OCI-LY7 (cell line): ENCODE measurements at regions not wholly inside any gene's neighbourhood (a gene's known extent, or its start where the extent isn't known, plus 50 kb on each side); places are given as distances from the start of the nearest gene placed in this dataset.

Experiments
- BruUV-seq: library from RNA; stranded (reverse); fragments of 400-500 nt; replicated peaks from 2 replicates; lab custom pipeline; 2021; lab: Mats Ljungman, UMichigan
- CTCF ChIA-PET: fragments of 300-600 bp; sonication (Branson Sonifier 250); formaldehyde crosslinking; loops from one replicate; lab custom pipeline; 2022; ENCODE audit warnings: antibody characterized with exemption; ENCODE audit not compliant: unreplicated experiment; lab: Charles Lee
- POLR2A ChIA-PET: fragments of 300-600 bp; sonication (Branson Sonifier 250); formaldehyde crosslinking; loops from one replicate; lab custom pipeline; 2022; ENCODE audit warnings: antibody characterized with exemption; lab: Charles Lee
- DNase-seq: peaks from one replicate; pipeline ENCODE4 v3.0.0-alpha.2; 2015; ENCODE audit warnings: low spot score
- H2AFZ ChIP-seq: fragments of 200-600 bp; sonication (generic), shearing (Covaris generic); 2 replicates; pipeline ENCODE4 v1.6.1; 2014; ENCODE audit warnings: mild to moderate bottlenecking, antibody characterized with exemption, low read length, moderate library complexity
- H3K27ac ChIP-seq: fragments of 200-600 bp; sonication (generic); 2 replicates; pipeline ENCODE4 v1.5.1; 2014; ENCODE audit warnings: mixed run types, low read depth, mild to moderate bottlenecking, moderate library complexity, low read length, inconsistent platforms; ENCODE audit not compliant: poor library complexity, severe bottlenecking
- H3K36me3 ChIP-seq: fragments of 200-600 bp; sonication (generic); 2 replicates; pipeline ENCODE4 v1.6.1; 2014; ENCODE audit warnings: mild to moderate bottlenecking, antibody characterized with exemption, low read length, moderate library complexity, mixed read lengths; ENCODE audit not compliant: insufficient read depth
- H3K4me1 ChIP-seq: fragments of 200-600 bp; sonication (generic); 2 replicates; pipeline ENCODE4 v1.5.1; 2014; ENCODE audit warnings: mild to moderate bottlenecking, low read length; ENCODE audit not compliant: insufficient read depth, poor library complexity, severe bottlenecking
- H3K4me2 ChIP-seq: fragments of 200-600 bp; sonication (generic); 2 replicates; pipeline ENCODE4 v1.6.1; 2014; ENCODE audit warnings: mild to moderate bottlenecking, low read length
- H3K4me3 ChIP-seq: fragments of 200-600 bp; sonication (generic); 2 replicates; pipeline ENCODE4 v1.5.1; 2014; ENCODE audit warnings: mild to moderate bottlenecking, low read depth, low read length; ENCODE audit not compliant: poor library complexity, severe bottlenecking
- H3K79me2 ChIP-seq: fragments of 200-600 bp; sonication (generic); 2 replicates; pipeline ENCODE4 v1.6.1; 2016; ENCODE audit warnings: low read depth, mild to moderate bottlenecking, low read length, moderate library complexity, mixed read lengths; ENCODE audit not compliant: insufficient read depth
- H3K9me2 ChIP-seq: fragments of 200-600 bp; sonication (generic); 2 replicates; pipeline ENCODE4 v1.6.1; 2016; ENCODE audit warnings: mild to moderate bottlenecking, low read length, mixed read lengths; ENCODE audit not compliant: insufficient read depth
- H3K9me3 ChIP-seq: fragments of 200-600 bp; sonication (generic); 2 replicates; pipeline ENCODE4 v1.6.1; 2014; ENCODE audit warnings: mild to moderate bottlenecking, mixed run types, low read length, mixed read lengths
- H4K20me1 ChIP-seq: fragments of 200-600 bp; sonication (generic); 2 replicates; pipeline ENCODE4 v1.6.1; 2014; ENCODE audit warnings: mild to moderate bottlenecking, antibody characterized with exemption, low read length, moderate library complexity, mixed read lengths; ENCODE audit not compliant: insufficient read depth
- CTCF ChIP-seq: fragments of 200-600 bp; sonication (generic); conservative IDR thresholded peaks from 2 replicates; pipeline ENCODE4 v1.5.1; 2014; ENCODE audit warnings: mild to moderate bottlenecking, antibody characterized with exemption, low read length, moderate library complexity, mixed read lengths
- EZH2phosphoT487 ChIP-seq: fragments of 200-600 bp; sonication (generic); IDR thresholded peaks from 2 replicates; pipeline ENCODE4 v1.6.1; 2018; ENCODE audit warnings: low read depth, borderline replicate concordance, mild to moderate bottlenecking, mixed run types, antibody characterized with exemption, low read length, moderate library complexity, mixed read lengths
- intact Hi-C: fragments of 100-400 bp; cut with micrococcal nuclease; formaldehyde crosslinking; loops from one replicate; pipeline ENCODE4 v1.10.0; 2022; ENCODE audit not compliant: unreplicated experiment

GRCh38 chr10:129272866-129273650 lies 194.0 kb upstream of the MGMT start:
- Histone ChIP-seq H3K4me3 (no peak overlapping the region), H3K27ac (no peak overlapping the region), H3K9me2 (no peaks in the 10 kb centered on the region), H3K36me3 (no peaks in the 10 kb centered on the region), H2AFZ (no peak overlapping the region), H3K4me2 (no peak overlapping the region), H3K9me3 (no peaks in the 10 kb centered on the region), H3K4me1 (no peaks in the 10 kb centered on the region), H4K20me1 (no peaks in the 10 kb centered on the region; the same call in 1 of the 2 replicates), H3K79me2 (no peaks in the 10 kb centered on the region)
- ChIA-PET POLR2A (interaction anchor here (0.7 kb wide), 1 partner anchor 666 kb away, joined by 3 read pairs; no protein-coding TSS in a partner anchor), CTCF (no interaction called here)
- TF ChIP-seq EZH2phosphoT487 = no peak
- no peak for TF ChIP-seq CTCF
- BruUV-seq = no TSS peak
- intact Hi-C loops = no loop called here
- DNase-seq = no peak

GRCh38 chr10:129273860-129274259 lies 193.2 kb upstream of the MGMT start:
- Histone ChIP-seq H2AFZ (no peak overlapping the region), H3K4me1 (no peaks in the 10 kb centered on the region), H3K79me2 (no peaks in the 10 kb centered on the region), H3K9me2 (no peaks in the 10 kb centered on the region), H3K9me3 (no peaks in the 10 kb centered on the region), H3K36me3 (no peaks in the 10 kb centered on the region), H3K4me3 (no peak overlapping the region), H4K20me1 (no peaks in the 10 kb centered on the region; the same call in 1 of the 2 replicates), H3K4me2 (no peak overlapping the region), H3K27ac (no peak overlapping the region)
- DNase-seq = no peak
- no peak for TF ChIP-seq EZH2phosphoT487
- no peak for TF ChIP-seq CTCF
- ChIA-PET CTCF (no interaction called here), POLR2A (no interaction called here)
- intact Hi-C loops = no loop called here
- BruUV-seq = no TSS peak
